ENCODE measurements at regions not wholly inside any gene's neighbourhood (a gene's known extent, or its start where the extent isn't known, plus 50 kb on each side); places are given as distances from the start of the nearest gene placed in this dataset.

DNA sequence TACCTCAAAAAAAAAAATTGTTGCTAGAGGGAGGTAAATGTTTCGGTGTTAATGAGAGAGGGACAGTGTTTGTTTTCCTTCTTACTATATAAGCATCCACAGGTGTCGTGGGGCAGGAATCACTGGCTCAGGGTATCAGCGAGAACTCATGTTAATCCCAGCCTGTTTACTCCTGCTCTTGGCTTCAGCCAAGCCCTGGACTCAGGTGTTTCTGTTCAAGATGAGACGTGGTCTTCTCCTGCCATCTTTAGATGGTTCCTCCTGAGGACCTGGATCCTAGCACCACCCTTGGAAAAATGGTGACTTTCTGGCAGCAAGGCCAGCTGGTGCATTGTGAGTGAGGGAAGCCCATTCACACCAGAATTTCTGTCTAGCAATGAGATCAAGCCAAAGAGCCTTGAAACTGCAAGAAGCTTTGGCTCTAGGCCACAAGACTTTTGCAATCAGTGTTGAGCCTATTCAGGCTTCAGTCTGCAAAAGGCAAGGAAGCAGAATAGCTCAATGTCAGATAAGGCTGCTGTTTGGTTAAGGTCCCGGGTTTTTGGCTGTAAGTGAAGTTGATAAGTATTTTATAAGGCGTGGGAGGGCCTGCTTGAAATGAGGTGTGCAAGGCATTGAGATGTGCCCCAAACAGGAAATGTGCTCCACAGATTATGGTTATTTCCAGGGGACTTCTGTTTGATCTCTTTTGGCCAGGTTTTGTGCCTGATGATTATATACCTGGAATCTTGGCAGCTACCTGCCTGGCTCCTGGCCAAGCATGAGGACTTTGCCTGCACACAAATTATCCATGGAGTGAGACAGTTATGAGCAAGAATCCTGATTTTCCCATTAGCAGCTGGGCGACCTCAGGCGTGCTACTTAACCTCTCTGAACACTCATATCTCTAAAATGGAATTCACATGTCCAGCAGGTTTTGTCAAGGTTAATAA is 99.8 kb downstream of the TENT4A start:
- H3K36me3 Mint-ChIP-seq (ENCODE audit: insufficient read depth in 1 of 3, low read depth in 3 of 3): no peaks in the 10 kb centered on the region
- no peak overlapping the region for H3K14ac ChIP-seq (ENCODE audit: insufficient read depth, low read length)
- no peak overlapping the region for H3K9ac ChIP-seq (ENCODE audit: extremely low read depth, insufficient read length, low read length)
- peaks cover 0 to under 1% of the 10 kb centered on the region in 2 experiments; a peak in 1 of 5 replicates for H3K9me3 Mint-ChIP-seq
- H2BK5ac ChIP-seq (ENCODE audit: insufficient read length, low read length): no peak overlapping the region
- no peaks in the 10 kb centered on the region for H3K9me3 ChIP-seq (ENCODE audit: control insufficient read depth, low read depth, low read length)
- H2BK20ac ChIP-seq (ENCODE audit: low read depth, low read length, poor library complexity, severe bottlenecking): no peak overlapping the region
- no peak overlapping the region for H2AK5ac ChIP-seq (ENCODE audit: insufficient read length, low read length)
- no peak overlapping the region for H3K27ac ChIP-seq (ENCODE audit: insufficient read length, low read depth, low read length)
- no peak for TF ChIP-seq CTCF (conservative IDR thresholded peaks at IDR 0.05)
- H4K91ac ChIP-seq (ENCODE audit: insufficient read length, low read depth, low read length): no peak overlapping the region
- no peak overlapping the region for H2BK120ac ChIP-seq (ENCODE audit: low read depth, low read length, poor library complexity, severe bottlenecking)
- H3K4me3 Mint-ChIP-seq: no peak overlapping the region
- no peak overlapping the region for H3K23ac ChIP-seq (ENCODE audit: insufficient read length, low read depth, low read length)
- H3T11ph ChIP-seq (ENCODE audit: low read length): no peak overlapping the region
- peaks cover 6 to 8% of the 10 kb centered on the region in 2 experiments for H3K4me1 Mint-ChIP-seq
- H3K23me2 ChIP-seq (ENCODE audit: insufficient read length, low read depth, low read length, poor library complexity, severe bottlenecking): no peaks in the 10 kb centered on the region
- no peak overlapping the region for H3K27ac Mint-ChIP-seq
- H3K4ac ChIP-seq (ENCODE audit: low read depth, low read length): no peak overlapping the region
- no peak overlapping the region for H2BK15ac ChIP-seq (ENCODE audit: low read depth, low read length)
- no peaks in the 10 kb centered on the region; the same call in 1 of the 2 replicates for H3K4me1 ChIP-seq (ENCODE audit: insufficient read depth, low read length)
- H2AFZ ChIP-seq (ENCODE audit: low read length): no peak overlapping the region
- peaks cover 2% of the 10 kb centered on the region for H3K27me3 Mint-ChIP-seq (ENCODE audit: low read depth)
- H3K56ac ChIP-seq (ENCODE audit: insufficient read length, low read depth, low read length): no peak overlapping the region
- no peak overlapping the region for H2BK12ac ChIP-seq (ENCODE audit: insufficient read length, low read depth, low read length)
- H4K20me1 ChIP-seq (ENCODE audit: control insufficient read depth, insufficient read depth, insufficient read length): no peaks in the 10 kb centered on the region
- H4K5ac ChIP-seq (ENCODE audit: insufficient read length, low read depth, low read length): no peak overlapping the region
- no peak overlapping the region for H3K18ac ChIP-seq (ENCODE audit: insufficient read length, low read depth, low read length)
- H3K79me1 ChIP-seq (ENCODE audit: insufficient read depth, low read depth, low read length, poor library complexity, severe bottlenecking): no peaks in the 10 kb centered on the region
- H4K8ac ChIP-seq (replicated peaks; ENCODE audit: insufficient read length, low read depth, low read length): no peak overlapping the region
- H3K79me2 ChIP-seq (ENCODE audit: insufficient read depth, low read length): no peaks in the 10 kb centered on the region
- no peak for DNase-seq
- H3K27me3 ChIP-seq (ENCODE audit: insufficient read depth, low read length): no peaks in the 10 kb centered on the region
- WGBS (ENCODE audit: extremely low coverage, insufficient read length, low lambda C conversion rate): no CpG with 5 or more reads among the region's 8 CpGs
- H3K4me2 ChIP-seq (ENCODE audit: insufficient read depth, insufficient read length, low read length): no peak overlapping the region

Measured in H9 (cell line).